ENCODE measurements at regions not wholly inside any gene's neighbourhood (a gene's known extent, or its start where the extent isn't known, plus 50 kb on each side); places are given as distances from the start of the nearest gene placed in this dataset.

DNA sequence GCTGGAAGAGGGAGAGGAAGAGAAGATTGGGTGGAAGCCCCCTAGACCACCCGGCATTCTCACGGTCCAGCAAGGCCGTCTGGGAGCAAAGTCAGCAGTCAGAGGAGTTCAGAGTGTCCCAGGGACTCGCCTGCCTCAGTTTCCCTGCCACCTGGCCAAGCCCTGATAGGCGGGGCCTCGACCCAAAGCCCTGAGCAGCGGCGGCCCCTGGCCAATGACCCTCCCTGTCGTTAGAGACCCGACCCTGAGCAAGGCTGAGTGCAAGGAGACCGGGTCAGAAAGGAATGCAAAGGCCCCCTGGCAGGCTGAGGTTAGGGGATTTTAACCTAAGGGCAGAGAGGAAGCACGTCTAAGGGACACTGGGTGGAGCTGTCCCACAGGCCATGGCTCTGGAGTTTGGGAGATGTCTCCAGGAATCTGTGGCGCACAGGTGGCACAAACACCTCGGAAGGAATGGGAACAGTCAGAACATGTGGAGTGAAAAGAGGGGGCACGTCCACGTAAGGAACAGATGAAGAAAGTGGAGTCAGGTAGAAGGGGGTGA is 196.8 kb upstream of the PDE1C start:
- DNase-seq (ENCODE audit: low read depth in 2 of 2): no peak

DNA sequence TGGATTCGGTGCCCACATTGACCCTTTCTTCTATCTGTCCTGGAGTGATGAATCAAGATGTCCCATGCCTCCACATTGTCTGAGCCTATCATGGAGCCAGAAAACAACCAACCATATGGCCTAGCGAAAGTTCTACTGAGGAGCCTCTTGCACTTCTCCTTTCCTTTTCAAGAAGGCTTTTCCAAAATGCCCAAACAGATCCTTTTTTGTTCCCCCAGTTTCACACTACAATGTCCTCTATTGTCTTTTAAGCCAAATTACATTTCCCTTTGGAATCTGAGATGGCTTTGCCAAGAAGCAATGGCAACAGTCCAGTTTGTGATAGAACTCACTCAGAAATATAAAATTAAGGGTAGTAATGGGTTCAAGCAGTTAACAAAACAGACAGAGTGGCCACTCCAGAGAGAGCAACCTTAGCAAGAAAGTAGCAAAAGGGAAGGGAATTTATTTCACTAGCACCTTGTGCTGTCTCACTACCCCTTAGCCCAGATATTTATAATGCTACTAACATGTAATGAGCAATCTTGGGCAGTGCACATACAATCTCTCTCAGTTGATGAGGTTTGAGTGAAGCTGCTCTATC is 194.6 kb upstream of the PDE1C start:
- DNase-seq (ENCODE audit: low read depth in 2 of 2): no peak

GRCh38 chr7:32263611-32264010 is 193.4 kb upstream of the PDE1C start:
- no peak for DNase-seq (ENCODE audit: low read depth in 2 of 2)

GRCh38 chr7:32262315-32262714 is 192.1 kb upstream of the PDE1C start:
- no peak for DNase-seq (ENCODE audit: low read depth in 2 of 2)

DNA sequence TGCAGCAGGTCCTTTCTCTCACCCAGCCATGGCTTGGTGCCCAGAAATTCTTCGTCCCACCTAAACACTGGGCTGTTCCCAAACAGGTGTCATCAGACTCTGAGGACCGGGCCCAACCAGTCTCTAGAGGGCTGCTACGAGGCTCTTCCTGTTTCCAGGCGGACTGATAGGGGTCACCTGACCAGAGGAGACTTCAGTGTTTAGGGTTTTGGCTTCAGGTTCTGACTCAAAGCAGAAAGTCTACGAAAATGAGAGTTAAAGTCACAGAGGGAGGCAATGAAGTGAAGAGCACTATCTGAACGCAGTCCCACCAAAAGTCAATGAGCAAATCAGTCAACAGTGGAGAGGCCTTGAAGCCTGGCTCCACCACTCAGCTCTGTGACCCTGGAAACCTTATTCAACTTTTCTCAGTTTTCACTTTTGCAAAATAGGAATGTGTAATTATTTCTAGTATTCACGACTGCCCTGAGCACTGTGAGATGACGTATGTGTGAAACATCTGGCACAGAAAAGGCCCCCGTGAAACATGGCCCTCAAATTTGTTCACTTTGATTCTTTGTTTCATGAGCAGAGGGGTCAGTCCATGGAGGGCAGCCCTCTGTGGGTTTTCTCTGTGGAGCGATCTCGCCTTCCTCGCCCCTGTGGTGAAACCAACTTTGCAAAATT is 189.9 kb upstream of the PDE1C start:
- no peak for DNase-seq (ENCODE audit: low read depth in 2 of 2)

GRCh38 chr7:32258265-32258664 is 188.1 kb upstream of the PDE1C start:
- DNase-seq (ENCODE audit: low read depth in 2 of 2): no peak

GRCh38 chr7:32257621-32258020 is 187.4 kb upstream of the PDE1C start:
- no peak for DNase-seq (ENCODE audit: low read depth in 2 of 2)

- no peak for DNase-seq (ENCODE audit: low read depth in 2 of 2)
Measured at GRCh38 chr7:32256811-32257210, 186.6 kb upstream of the PDE1C start.

GRCh38 chr7:32256376-32256775 is 186.2 kb upstream of the PDE1C start:
- DNase-seq (ENCODE audit: low read depth in 2 of 2): no peak

DNA sequence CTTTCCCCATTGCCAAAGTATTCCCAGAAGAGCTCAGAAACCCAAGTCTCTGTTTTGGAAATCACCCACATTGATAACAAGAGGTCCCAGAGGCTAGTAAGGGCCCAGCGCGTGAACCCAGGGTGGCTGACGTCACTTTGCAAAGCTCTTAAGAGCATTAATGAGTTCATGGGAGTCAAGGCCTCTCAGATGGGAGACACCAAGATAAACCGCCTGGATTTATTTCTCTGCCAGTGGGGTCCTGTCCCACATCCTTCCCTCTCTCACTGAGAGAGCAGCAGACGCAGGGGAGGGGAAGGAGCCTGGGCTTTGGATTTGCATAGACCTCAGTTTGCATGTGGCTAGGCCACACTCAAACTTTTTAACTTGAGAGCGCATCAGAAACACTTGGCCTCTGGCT is 184.8 kb upstream of the PDE1C start:
- no peak for DNase-seq (ENCODE audit: low read depth in 2 of 2)

DNA sequence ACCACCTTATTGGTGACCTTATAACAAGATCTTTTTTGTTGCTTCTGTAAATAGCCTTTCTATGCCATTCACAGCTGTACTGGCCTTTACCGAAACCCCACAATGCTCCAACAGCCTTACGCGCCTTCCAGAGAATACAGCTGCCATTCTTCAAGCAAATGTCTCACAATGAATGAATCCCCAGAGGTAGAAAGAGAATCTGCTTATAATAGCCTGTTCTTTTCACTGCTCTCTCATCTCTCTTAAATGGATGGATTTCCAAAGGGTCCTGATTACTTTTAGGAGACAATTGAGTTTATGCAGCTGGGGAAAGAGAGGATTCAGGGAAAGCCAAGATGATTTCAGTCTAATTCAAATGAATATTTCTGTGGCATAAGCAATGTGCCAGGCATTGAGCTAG is 183.1 kb upstream of the PDE1C start:
- DNase-seq (ENCODE audit: low read depth in 2 of 2): no peak

DNA sequence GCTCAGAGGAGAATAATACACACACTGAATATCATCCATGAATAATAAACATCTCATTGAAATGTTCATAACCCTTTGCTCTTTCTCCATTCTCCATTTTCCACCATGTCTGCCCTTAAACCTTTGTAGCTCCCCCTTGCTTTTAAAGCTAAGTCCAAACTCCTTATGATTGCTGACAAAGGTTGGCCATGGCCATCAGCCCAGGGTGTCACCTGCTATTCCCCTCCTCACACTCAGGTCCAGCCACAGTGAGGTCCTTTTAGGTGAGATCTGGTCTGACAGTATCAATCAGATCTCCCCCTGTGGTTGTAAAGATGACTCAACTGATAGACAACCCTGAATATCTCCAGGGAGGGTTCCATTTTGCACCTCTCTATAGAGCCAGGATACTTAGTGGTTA is 181.5 kb upstream of the PDE1C start:
- no peak for DNase-seq (ENCODE audit: low read depth in 2 of 2)

- no peak for DNase-seq (ENCODE audit: low read depth in 2 of 2)
Measured at GRCh38 chr7:32250471-32251260, 180.5 kb upstream of the PDE1C start.

DNA sequence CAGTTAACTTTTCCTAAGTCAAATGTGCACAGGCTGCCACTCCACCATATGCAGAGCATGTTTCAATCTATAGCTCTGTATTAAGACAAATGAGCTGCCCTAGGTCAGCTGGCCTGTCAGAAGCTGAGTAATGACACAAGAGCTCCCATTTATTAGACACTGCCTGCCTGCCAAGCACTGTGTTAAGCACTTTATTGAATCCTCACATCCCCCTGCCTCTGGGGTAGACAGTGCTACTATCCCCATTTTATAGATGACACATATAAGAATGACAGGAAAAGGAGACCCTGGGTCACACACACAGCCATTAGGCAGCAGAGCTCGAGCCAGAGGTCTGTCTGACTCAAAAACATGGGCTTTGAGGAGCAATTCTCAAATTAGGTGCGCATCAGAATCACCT is 179.8 kb upstream of the PDE1C start:
- DNase-seq (ENCODE audit: low read depth in 2 of 2): no peak

- DNase-seq (ENCODE audit: low read depth in 2 of 2): no peak
Measured at GRCh38 chr7:32248522-32248921, 178.3 kb upstream of the PDE1C start.

DNA sequence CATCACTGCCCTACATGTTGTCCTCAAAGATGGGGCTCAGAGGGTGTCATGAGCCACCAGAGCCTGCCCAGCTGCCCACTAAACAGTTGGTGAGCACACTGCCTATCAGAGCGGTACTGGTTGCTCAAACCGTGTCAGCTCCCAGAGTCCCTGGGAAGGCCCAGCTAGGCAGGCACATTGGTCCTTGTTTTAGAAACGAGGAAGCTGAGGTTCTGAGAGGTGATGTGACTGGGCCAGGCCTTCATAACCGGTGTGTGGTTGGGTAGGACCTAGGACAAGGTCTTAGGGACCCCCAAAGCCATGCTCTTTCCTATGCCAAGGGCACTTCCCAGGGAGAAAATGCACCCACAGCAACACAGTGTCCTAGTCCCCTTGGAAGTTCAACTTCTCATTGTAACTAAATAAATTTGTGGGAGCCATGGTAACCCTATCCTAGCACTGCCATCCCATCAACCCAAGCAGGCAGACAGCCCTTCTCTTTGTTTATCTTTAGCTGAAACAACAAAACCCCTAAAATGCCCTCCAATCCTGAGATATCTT is 174.7 kb upstream of the PDE1C start:
- no peak for DNase-seq (ENCODE audit: low read depth in 2 of 2)

DNA sequence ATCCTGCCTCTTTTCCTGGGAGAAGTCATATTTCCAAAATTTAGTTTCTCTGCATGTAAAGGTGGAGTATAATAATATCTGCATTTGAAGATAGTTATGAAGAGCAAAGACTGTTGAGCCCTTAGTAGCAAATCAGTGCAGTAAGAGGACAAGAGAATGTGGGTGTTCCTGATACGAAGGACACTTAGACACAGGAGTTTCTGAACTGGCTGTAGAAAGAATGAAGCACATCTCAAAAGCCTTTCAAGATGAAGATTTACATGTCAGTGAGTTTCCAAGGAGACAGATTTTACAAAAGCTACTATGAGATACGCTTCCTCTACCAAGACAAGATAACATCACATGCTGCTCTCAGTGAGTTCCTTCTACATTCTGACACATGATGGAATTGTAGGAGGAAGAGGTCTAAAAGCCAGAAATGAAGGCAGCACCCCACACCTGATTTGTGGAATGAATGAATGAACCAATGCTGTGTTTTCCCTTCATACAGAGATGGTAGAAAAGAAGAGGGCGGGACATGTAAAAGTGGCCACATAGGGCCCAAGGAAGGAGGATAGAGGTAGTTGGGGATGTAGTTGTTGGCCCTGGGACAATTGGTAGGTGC is 173.6 kb upstream of the PDE1C start:
- DNase-seq (ENCODE audit: low read depth in 2 of 2): no peak

DNA sequence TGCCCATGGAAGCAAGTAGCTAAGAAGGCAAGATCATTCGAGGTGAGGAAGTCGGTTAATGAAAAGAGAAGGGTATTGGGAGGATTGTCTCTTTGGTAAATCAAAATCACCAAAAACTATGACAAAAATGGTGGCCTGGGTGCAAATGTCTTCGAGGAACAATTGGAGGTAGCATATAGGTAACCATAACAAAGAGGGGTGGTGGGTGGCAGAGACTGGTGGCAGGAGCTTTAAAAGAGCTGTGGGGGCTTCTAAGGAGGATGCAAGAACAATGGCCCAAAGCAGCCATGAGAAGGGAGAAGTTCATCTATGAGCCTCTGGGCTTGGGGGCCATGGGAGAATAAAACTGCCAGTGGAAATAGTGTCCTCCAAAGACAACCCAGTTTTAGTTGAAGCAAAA is 172.2 kb upstream of the PDE1C start:
- no peak for DNase-seq (ENCODE audit: low read depth in 2 of 2)

DNA sequence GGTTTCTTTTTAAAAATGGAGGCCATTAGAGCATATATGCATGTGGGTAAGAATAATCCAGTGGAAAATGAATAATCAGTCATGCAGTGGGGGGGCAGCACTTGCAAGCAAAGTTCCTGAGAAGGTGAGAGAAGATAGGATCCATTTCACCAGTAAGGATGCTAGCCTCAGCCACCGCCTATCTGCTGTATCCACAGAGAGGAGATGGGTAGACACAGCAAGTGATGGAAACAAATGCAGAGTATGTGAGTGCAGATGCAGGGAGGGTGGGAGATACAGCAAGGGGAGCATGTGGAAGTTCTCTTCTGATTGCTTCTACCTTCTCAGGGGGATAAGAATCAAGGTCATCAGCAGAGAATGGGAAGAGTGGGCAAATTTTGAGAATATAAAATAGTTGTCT is 171.4 kb upstream of the PDE1C start:
- DNase-seq (ENCODE audit: low read depth in 2 of 2): no peak

GRCh38 chr7:32239764-32240163 is 169.6 kb upstream of the PDE1C start:
- no peak for DNase-seq (ENCODE audit: low read depth in 2 of 2)

DNA sequence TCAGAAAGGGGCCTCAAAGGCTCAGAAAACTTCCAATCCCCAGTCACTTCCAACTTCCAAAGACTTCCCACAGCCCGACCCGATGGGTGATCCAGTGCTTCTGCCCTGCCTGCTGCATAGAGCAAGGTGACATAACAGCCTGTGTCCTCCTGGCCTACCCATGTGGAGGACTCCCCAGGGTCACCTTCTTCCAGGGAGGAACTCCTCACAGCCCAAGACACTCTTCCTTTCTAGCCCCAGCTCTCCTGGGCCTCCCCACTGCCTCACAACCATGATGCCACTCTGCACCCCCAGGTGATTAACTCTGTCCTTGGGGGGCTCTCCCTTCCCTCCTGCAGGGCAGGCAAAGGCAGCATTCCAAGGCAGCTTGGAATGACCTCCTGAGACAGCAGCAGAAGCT is 158.4 kb upstream of the PDE1C start:
- DNase-seq (ENCODE audit: low read depth in 2 of 2): no peak

DNA sequence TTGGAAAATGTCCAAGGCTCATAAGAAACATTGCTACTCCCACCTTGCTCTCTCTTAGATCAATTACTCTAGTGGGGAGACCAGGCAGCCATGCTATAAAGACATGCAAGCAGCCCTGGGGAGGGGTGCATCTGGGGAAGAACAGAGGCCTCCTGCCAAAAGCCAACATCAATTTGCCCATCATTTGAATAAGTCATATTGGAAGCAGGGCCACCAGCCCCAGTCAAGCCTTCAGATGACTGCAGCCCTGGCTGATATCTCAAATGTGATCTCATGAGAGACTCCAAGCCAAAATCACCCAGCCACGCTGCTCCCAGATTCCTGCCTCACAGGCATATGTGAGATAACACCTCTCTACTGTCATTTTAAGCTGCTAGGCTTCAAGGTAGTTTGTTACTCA is 157.5 kb upstream of the PDE1C start:
- no peak for DNase-seq (ENCODE audit: low read depth in 2 of 2)

Data from dermis microvascular lymphatic vessel endothelial cell (primary cell).